ENCODE measurements at regions not wholly inside any gene's neighbourhood (a gene's known extent, or its start where the extent isn't known, plus 50 kb on each side); places are given as distances from the start of the nearest gene placed in this dataset.

DNA sequence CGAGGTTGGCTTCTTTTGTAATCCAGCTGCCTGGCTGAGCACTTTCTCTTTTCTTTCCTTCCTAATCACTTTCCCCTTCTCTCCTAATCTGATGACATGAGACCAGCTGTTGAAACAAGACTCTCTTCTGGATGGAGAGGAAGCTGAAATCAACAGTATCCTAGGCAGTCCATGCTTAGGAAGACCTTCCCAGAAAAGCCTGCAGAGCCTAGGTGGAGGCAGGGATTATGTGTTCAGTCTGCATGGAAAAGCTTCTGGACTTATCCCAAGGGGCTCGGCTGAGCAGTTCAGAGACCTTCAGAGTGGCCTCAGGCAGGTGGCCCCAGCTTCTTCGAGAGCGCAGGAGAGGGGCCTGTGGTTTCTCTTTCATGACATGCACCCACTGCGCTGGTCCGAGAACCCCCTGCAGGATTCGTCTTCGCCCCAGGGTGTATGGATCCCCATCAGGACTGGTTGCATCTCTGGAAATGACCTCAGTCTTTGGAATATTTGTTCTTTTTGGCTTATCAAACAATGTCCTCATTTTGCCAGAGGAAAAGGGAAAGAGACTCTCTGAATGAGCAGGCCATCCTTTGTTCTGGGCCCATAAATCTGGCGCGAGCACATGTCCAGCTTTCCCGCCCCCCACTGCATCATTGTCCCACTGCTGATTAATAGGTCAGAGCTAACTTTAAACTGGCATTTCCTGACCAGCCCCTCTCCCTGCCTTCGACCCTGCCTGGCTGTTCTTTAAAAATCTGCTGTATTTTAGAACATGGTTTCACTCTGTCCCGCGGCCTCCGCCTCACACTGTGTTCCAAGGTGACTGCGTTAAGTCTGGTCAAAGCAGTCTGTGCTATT is 177.9 kb upstream of the KLF4 start:
- in situ Hi-C loops (cut with MboI; ENCODE audit: low sequenced_read_pairs): no loop called here

DNA sequence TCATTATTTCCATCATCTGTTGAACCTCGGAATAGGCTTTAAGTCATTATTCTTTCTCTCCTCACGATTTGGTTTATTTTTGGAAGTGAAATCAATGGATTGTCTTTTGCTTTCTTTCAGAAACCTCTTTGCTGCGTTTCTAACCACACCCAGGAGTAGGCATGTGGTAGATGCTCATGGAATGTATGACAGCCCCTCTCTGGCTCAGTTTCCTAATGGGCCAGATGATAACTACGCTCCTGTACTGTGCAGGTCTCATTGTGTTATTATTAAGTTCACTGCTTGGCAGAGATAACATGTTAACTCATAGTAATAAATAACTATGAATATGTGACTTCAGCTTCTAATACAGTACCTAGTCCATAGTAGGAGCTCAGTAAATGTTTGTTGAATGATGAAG is 175.5 kb upstream of the KLF4 start:
- in situ Hi-C loops (cut with MboI; ENCODE audit: low sequenced_read_pairs): no loop called here

GRCh38 chr9:107660976-107661375 is 171.4 kb upstream of the KLF4 start:
- in situ Hi-C loops (cut with MboI; ENCODE audit: low sequenced_read_pairs): no loop called here

DNA sequence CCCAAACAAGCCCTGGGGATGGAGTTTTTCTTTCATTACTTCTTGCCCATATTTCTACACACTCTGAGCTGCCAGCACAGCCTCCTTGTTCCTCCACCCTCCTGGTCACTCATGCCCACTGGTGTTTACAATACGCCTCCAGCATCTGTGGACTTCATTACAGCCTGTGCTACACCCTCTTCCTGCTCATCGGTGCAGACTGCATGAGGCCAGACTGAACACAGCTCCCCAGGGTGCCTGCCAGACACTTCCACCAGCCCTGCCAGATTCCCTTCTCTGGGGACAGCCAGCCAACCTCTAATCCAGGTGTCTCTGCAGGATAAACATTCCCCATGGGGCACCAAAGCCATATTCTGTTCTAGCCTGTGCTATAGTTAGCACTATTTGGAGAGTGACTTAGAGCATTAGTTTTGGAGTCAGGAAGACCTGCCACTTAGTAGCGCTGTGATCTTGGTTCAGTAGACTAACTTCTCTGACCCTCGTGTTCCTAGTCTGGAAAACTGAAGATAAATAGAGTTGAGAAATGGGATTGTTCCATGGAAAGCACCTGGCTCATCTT is 163.8 kb upstream of the KLF4 start:
- in situ Hi-C loops (cut with MboI; ENCODE audit: low sequenced_read_pairs): no loop called here

DNA sequence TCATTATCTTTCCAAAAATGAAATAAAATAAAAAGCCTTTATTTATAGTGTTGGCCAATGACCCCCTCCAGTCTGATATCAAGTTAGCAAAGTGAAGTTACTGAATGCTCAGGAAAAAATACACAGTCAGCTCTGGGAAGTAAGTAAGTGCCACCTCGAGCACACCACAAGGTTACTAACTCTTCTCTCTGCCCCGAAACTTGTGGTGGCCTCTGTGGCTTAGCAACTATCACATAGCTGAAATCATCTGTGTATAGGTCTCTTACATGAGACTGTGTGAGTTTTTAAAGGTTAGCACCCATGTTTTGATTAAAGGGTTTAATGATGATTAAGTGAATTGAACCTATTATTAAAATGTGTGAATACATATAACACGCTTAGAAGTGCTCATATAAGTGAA is 161.4 kb upstream of the KLF4 start:
- in situ Hi-C loops (cut with MboI; ENCODE audit: low sequenced_read_pairs): no loop called here

- in situ Hi-C loops (cut with MboI; ENCODE audit: low sequenced_read_pairs): no loop called here
Observed at GRCh38 chr9:107650321-107650720, 160.8 kb upstream of the KLF4 start.

GRCh38 chr9:107648153-107648715 is 158.7 kb upstream of the KLF4 start:
- in situ Hi-C loops (cut with MboI; ENCODE audit: low sequenced_read_pairs): no loop called here

GRCh38 chr9:107647611-107648010 is 158.0 kb upstream of the KLF4 start:
- in situ Hi-C loops (cut with MboI; ENCODE audit: low sequenced_read_pairs): no loop called here

DNA sequence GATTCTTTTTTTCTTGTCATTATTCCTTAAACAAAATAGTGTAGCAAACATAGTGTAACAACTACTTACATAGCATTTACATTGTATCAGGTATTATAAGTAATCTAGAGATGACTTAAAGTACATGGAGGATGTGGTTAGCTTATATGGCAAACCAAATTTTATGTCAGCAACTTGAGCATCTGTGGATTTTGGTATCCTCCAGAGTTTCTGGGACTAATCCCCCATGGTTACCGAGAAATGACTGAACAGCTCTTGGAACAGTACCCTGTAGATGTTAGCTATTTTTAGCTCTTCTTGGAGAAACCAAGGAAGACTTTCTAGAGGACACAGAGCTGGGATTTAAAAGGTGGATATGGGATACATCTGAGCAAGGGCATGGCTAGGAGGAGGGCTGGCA is 157.6 kb upstream of the KLF4 start:
- in situ Hi-C loops (cut with MboI; ENCODE audit: low sequenced_read_pairs): no loop called here

DNA sequence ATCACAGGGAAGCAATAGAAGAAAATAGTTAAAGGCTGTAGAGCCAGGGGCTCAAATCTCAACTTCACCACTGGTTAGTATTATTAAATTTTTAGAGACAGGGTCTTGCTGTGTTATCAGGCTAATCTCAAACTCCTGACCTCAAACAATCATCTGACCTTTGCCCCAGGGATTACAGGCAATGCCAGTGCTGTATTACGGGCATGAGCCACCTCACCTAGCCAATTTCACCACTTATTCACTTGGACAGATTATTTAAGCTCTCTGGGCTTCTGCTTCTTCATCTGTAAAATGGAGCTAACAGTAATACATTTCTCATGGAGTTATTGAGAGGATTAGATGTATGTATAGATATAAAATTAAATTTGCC is 155.9 kb upstream of the KLF4 start:
- in situ Hi-C loops (cut with MboI; ENCODE audit: low sequenced_read_pairs): no loop called here

GRCh38 chr9:107644733-107645463 is 155.3 kb upstream of the KLF4 start:
- in situ Hi-C loops (cut with MboI; ENCODE audit: low sequenced_read_pairs): no loop called here

DNA sequence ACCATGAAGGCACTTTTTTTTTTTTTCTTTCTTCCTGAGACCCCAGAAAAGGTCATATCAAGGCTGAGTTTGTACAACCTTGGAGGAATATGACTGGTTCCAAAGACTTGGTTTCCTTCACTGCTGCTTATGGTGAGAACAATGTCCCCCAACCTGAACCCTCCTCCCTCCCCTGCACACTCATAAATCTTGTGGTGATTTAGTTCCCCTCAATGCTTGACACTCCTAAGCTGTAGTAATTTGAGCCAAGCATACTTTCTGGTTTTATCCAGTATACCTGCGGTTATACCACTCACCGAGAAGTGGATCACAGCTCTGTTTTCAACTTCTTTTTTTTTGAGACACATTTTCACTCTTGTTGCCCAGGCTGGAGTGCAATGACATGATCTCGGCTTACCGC is 149.9 kb upstream of the KLF4 start:
- in situ Hi-C loops (cut with MboI; ENCODE audit: low sequenced_read_pairs): no loop called here

DNA sequence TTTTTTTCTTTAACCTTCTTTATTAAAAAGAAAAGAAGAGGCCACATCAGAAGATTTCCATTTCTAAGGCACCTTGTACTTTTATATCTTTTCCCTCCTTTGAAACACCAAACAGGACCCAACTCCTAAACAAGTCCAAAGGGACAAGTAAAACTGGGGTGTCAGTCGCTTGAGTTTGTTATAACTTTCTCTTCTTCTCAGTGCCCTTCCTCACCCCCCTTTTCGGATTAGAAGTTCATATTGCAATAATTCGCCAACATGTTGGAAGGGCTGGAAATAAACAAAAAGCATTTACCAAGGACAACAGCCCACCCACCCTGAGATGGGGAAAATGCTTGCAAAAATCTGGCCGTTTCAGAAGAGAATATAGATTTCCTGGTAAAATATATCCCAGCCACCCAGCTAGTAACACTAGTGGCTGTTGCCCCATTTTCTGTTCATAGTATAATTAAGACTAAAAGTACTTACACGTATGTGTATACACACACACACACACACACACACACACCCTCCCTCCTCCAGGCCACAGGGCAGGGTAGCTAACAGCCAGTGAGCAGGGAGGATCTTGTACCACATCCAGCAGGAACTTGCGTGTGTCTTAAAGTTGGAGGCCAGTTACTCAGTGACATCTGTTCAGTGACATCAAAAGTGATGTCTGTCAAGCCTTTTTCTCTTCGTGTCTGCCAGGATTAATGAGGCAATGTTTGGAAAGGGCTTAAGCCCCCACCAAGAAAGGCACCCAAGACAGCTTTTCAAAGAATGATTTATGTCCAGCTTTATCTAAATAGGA is 149.1 kb upstream of the KLF4 start:
- in situ Hi-C loops (cut with MboI; ENCODE audit: low sequenced_read_pairs): no loop called here

DNA sequence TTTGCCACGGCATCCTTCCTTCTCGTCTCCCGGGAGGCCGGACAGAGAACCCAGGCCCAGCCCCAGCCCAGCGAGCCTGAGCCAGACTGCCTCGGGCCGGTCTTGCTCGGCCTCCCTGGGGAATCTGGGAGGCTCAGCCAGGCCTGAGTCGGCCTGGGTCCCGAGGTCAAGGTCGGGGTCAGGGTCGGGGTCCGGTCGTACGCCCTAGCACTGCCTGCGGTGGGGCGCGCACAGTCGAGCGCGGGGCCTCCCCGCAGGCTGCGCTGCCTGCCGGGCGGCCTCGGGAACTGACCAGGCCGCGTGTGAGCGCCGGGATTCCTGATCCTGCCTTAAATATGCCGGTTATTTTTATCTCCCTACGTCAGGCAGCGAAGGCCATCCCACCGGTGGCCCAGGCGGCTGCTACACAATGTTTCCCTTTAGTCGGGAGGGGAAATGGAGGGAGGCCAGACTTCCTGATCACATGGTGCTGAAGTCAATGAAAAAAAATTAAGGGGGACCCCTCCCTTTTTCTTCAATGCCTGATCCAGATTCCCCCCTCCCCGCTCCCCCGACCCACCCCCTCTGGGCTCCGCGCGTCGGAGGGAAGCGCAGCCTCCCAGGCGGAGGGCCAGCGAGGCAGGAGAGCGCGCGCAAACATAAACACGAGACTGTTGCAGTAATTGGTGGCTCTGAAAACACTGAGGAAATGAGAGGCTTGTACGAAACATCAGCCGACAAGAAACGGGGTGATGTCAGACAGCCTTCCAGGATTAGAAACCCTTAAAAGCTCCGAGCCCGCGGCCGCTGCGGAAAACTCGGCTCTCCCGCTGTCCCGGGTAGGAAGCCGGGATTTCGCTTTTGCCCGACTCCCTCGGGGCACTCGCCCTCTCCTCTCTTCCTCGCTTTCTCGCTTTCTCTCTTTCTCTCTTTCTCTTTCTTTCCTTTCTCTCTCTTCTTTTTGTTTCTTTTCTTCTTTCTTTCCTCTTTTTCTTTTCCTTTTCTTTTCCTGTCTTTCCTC is 148.2 kb upstream of the KLF4 start:
- in situ Hi-C loops (cut with MboI; ENCODE audit: low sequenced_read_pairs): no loop called here

- in situ Hi-C loops (cut with MboI; ENCODE audit: low sequenced_read_pairs): no loop called here
Observed at GRCh38 chr9:107636571-107637381, 147.2 kb upstream of the KLF4 start.

DNA sequence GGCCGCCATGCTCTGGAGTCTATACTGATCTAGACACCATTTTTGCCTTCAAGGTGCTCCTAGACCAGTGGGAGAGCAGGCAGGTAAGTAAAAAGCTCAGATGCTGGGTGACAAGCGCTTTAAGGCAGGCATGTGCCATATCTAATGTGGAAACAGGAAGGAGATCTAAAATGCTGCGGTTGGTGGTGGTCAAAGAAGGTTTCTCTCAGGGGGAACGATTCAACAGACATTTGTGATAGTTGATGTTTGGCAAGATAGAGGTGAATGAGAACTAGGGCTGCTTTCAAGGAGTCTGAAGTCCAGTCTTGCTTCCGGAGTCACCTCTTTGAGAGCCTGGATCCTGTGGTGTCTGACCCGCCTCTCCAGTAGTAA is 146.2 kb upstream of the KLF4 start:
- in situ Hi-C loops (cut with MboI; ENCODE audit: low sequenced_read_pairs): no loop called here

DNA sequence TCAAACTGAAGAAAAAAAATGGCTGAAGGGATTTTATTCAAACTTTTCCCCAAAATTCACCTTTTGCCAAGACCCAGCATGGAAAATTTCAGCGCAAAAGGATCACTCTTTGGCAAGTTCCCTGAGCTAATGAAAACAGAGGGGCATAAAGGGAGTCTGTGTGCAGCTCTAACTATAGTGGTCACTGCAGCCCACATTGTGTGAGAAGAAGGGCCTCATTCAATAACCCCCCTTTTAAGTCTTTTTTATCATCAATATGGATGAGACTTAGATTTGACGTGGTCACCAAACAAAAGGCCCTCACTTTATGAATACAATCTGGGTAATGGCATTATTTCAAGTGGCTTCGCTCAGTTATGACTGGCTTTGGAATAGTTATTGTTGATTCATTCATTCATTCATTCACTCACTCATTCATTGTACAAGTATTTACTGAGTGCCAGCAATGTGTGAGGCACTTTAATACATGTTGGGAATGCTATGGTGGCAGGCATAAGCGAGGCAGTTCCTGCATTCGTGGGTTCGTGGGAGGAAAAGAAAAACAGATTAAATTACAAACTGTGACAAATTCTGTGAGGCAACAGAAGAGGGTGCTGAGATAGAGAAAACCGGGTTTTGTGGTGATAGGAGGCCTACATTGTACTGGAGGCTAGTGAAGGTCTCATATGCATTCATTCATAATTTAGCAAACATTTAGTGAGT is 145.7 kb upstream of the KLF4 start:
- in situ Hi-C loops (cut with MboI; ENCODE audit: low sequenced_read_pairs): no loop called here

DNA sequence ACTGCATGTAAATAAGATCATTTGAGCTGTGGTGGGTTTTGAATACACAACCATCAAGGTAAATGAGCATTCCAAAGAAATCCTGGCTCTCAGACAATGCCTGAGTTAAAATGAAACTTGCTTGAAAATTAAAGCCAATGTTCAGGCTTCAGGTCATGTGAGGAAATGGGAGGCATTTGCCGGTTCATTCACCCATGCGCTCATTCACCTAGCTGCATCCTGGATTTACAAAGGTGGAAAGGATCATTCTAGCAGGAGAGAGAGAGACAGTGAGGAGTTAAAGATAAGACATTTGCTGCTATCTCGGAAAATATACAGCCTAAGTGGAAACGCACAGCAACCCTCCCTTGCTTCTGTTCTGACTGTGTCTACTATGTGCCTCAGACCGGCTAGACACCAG is 143.8 kb upstream of the KLF4 start:
- in situ Hi-C loops (cut with MboI; ENCODE audit: low sequenced_read_pairs): no loop called here
